ENCODE measurements at regions not wholly inside any gene's neighbourhood (a gene's known extent, or its start where the extent isn't known, plus 50 kb on each side); places are given as distances from the start of the nearest gene placed in this dataset.

- Histone ChIP-seq H3K4me1 (no peaks in the 10 kb centered on the region), H3K9me3 (no peaks in the 10 kb centered on the region), H3K27me3 (peaks cover 5% of the 10 kb centered on the region; the same call in 1 of the 2 replicates), H3K36me3 (no peaks in the 10 kb centered on the region), H3K4me3 (ENCODE audit: low read depth, low read length) (no peak overlapping the region)
- no peak for DNase-seq
- TF ChIP-seq CTCF (IDR thresholded peaks at IDR 0.05; ENCODE audit: low read depth, low read length): no peak
These were observed 434.0 kb downstream of the INHBA start for GRCh38 chr7:41268878-41269277.

GRCh38 chr7:41261080-41261479, 441.8 kb downstream of the INHBA start:
- no peaks in the 10 kb centered on the region for H3K27me3 ChIP-seq
- H3K4me3 ChIP-seq (ENCODE audit: low read depth, low read length): no peak overlapping the region
- H3K4me1 ChIP-seq: no peaks in the 10 kb centered on the region
- no peaks in the 10 kb centered on the region for H3K36me3 ChIP-seq
- no peak for TF ChIP-seq CTCF (IDR thresholded peaks at IDR 0.05; ENCODE audit: low read depth, low read length)
- DNase-seq: no peak
- no peaks in the 10 kb centered on the region for H3K9me3 ChIP-seq

DNA sequence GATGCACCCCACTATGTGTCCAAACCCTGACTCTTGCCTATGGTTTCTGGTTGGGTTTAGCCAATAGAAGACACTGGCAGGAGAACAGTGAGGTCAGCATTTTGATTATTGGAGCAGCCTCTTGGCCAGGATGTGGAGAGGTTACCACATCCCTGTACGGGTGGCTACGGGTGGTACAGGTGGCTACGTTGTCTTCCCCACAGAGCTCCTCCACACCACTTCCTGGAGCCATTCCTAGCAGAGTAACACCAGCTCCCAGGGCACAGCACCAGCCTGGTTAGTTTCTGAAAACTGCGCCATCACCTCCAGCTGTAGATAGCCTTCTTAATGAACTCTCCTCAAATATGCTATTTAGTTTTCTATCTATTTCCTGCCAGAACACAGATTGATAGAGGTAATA, 445.2 kb downstream of the INHBA start:
- TF ChIP-seq CTCF (IDR thresholded peaks at IDR 0.05; ENCODE audit: low read depth, low read length): no peak
- DNase-seq: no peak
- Histone ChIP-seq H3K4me1 (no peaks in the 10 kb centered on the region), H3K4me3 (ENCODE audit: low read depth, low read length) (no peak overlapping the region), H3K27me3 (no peaks in the 10 kb centered on the region), H3K9me3 (no peaks in the 10 kb centered on the region), H3K36me3 (no peaks in the 10 kb centered on the region)

GRCh38 chr7:41256186-41256945, 446.5 kb downstream of the INHBA start:
- Histone ChIP-seq H3K4me3 (ENCODE audit: low read depth, low read length) (no peak overlapping the region), H3K27me3 (no peaks in the 10 kb centered on the region), H3K36me3 (no peaks in the 10 kb centered on the region), H3K9me3 (no peaks in the 10 kb centered on the region), H3K4me1 (no peaks in the 10 kb centered on the region)
- TF ChIP-seq CTCF (IDR thresholded peaks at IDR 0.05; ENCODE audit: low read depth, low read length): no peak
- DNase-seq: no peak

DNA sequence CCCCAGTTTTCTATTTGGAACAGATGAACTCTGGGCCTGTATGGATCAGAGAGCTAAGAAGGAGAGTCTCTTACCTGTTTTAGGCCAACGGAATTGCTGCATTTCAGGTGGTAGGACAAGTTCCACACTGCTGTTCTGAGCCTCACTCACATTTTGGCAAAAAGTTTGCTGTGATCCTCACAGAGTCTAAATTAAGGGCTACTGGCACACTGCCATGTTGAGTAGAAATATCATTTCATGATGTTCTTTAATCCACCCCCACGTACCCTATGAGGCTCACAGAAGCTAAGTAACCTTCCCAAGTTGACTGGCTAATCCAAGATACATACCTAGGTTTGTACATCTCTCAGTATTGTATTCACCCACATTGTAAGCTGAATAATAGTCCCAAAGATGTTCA, 447.2 kb downstream of the INHBA start:
- no peaks in the 10 kb centered on the region for H3K27me3 ChIP-seq
- DNase-seq: no peak
- no peaks in the 10 kb centered on the region for H3K36me3 ChIP-seq
- TF ChIP-seq CTCF (IDR thresholded peaks at IDR 0.05; ENCODE audit: low read depth, low read length): no peak
- no peaks in the 10 kb centered on the region for H3K4me1 ChIP-seq
- H3K9me3 ChIP-seq: no peaks in the 10 kb centered on the region
- H3K4me3 ChIP-seq (ENCODE audit: low read depth, low read length): no peak overlapping the region

- no peak overlapping the region for H3K4me3 ChIP-seq (ENCODE audit: low read depth, low read length)
- DNase-seq: no peak
- no peak for TF ChIP-seq CTCF (IDR thresholded peaks at IDR 0.05; ENCODE audit: low read depth, low read length)
These were observed 447.8 kb downstream of the INHBA start for GRCh38 chr7:41255113-41255512.

More at GRCh38 chr7:41255113-41255512, 447.8 kb downstream of the INHBA start:
- Histone ChIP-seq H3K36me3 (no peaks in the 10 kb centered on the region), H3K27me3 (no peaks in the 10 kb centered on the region), H3K4me1 (no peaks in the 10 kb centered on the region), H3K9me3 (no peaks in the 10 kb centered on the region)
